Esophagus squamous epithelium (tissue), 4 donors: ENCODE measurements at regions not wholly inside any gene's neighbourhood (a gene's known extent, or its start where the extent isn't known, plus 50 kb on each side); places are given as distances from the start of the nearest gene placed in this dataset.

Experiments used
- CTCF ChIP-seq, 6 experiments: fragments of 450-650 bp in 4 of 6; fragments of 200-600 bp in 2 of 6; sonication (generic) in 2 of 6; IDR thresholded peaks; one replicate each; pipeline ENCODE4 v1.5.1; 2016 to 2019; ENCODE audit warnings: antibody characterized with exemption in 6 of 6, mild to moderate bottlenecking in 4 of 6, moderate library complexity in 4 of 6
- POLR2A ChIP-seq, 4 donors: fragments of 450-650 bp; IDR thresholded peaks; one replicate each; pipeline ENCODE4 v1.6.1; 2017; ENCODE audit warnings: antibody characterized with exemption in 4 of 4, mild to moderate bottlenecking in 4 of 4, moderate library complexity in 3 of 4

DNA sequence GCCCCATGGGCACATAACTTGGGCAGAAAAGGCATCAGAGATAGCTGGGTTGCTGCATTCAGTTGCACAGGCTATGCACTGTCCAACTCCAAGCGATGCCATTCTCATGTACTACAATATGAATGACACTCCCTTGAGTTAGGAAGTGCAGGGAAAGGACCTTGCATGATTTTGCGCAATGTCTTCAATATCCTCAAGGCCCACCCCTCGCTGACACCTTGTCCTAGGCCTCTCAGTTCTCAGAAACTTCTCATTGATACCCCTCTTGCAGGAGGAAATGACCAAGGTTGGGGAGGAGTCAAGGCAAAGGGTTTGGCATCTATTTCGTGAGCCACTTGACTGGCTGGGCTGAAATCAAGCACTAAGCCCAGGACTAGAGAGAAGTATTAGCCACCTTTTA, 70.4 kb downstream of the ARL6IP4 start:
- TF ChIP-seq CTCF (IDR thresholded peaks at IDR 0.05) (no peak), POLR2A (IDR thresholded peaks at IDR 0.05) (no peak)
